Osteoblast (primary cell): ENCODE measurements at regions not wholly inside any gene's neighbourhood (a gene's known extent, or its start where the extent isn't known, plus 50 kb on each side); places are given as distances from the start of the nearest gene placed in this dataset.

Experiments used
- DNase-seq: peaks from one replicate; pipeline ENCODE4 v3.0.0; 2011; ENCODE audit warnings: low spot score, mixed read lengths; ENCODE audit not compliant: insufficient read length; ENCODE audit errors: missing footprints
- H2AFZ ChIP-seq: 2 replicates; pipeline ENCODE4 v1.6.0; 2011; ENCODE audit warnings: mild to moderate bottlenecking, low read length
- H3K27ac ChIP-seq: 2 replicates; pipeline ENCODE4 v1.5.1; 2011; ENCODE audit warnings: mild to moderate bottlenecking, low read depth, low read length, moderate library complexity
- H3K27me3 ChIP-seq: 2 replicates; pipeline ENCODE4 v1.6.0; 2012; ENCODE audit warnings: mild to moderate bottlenecking, control low read depth, inconsistent platforms, low read length, moderate library complexity; ENCODE audit not compliant: insufficient read depth
- H3K36me3 ChIP-seq: 2 replicates; pipeline ENCODE4 v1.5.1; 2011; ENCODE audit warnings: mild to moderate bottlenecking, low read length, control low read depth, moderate library complexity; ENCODE audit not compliant: insufficient read depth
- H3K4me1 ChIP-seq: 2 replicates; pipeline ENCODE4 v1.5.1; 2011; ENCODE audit warnings: mild to moderate bottlenecking, low read length, control low read depth, moderate library complexity; ENCODE audit not compliant: insufficient read depth
- H3K4me2 ChIP-seq: 2 replicates; pipeline ENCODE4 v1.6.0; 2011; ENCODE audit warnings: mild to moderate bottlenecking, low read length; ENCODE audit not compliant: insufficient read depth
- H3K4me3 ChIP-seq: fragments of 200-600 bp; sonication (generic); 3 replicates; pipeline ENCODE4 v1.5.1; 2012; ENCODE audit warnings: mild to moderate bottlenecking, low read length, inconsistent platforms; ENCODE audit not compliant: insufficient read depth
- H3K79me2 ChIP-seq: 2 replicates; pipeline ENCODE4 v1.6.0; 2012; ENCODE audit warnings: mild to moderate bottlenecking, low read length, control low read depth, inconsistent platforms; ENCODE audit not compliant: insufficient read depth
- H3K9me3 ChIP-seq: 2 replicates; pipeline ENCODE4 v1.5.1; 2011; ENCODE audit warnings: low read depth, low read length, control low read depth
- H4K20me1 ChIP-seq: 2 replicates; pipeline ENCODE4 v1.6.0; 2012; ENCODE audit warnings: mild to moderate bottlenecking, low read length, control low read depth; ENCODE audit not compliant: insufficient read depth
- CTCF ChIP-seq: IDR thresholded peaks from 2 replicates; pipeline ENCODE4 v1.5.1; 2011; ENCODE audit warnings: mild to moderate bottlenecking, low read depth, low read length, moderate library complexity; ENCODE audit errors: extremely low read depth

- no peak for DNase-seq
- Histone ChIP-seq H3K36me3 (no peaks in the 10 kb centered on the region), H3K27me3 (no peaks in the 10 kb centered on the region), H2AFZ (no peak overlapping the region), H3K9me3 (no peaks in the 10 kb centered on the region), H3K79me2 (no peaks in the 10 kb centered on the region), H4K20me1 (no peaks in the 10 kb centered on the region), H3K4me3 (no peak overlapping the region), H3K27ac (no peak overlapping the region), H3K4me2 (no peak overlapping the region), H3K4me1 (no peaks in the 10 kb centered on the region)
- no peak for TF ChIP-seq CTCF
Measured at GRCh38 chr1:34688006-34688741, 66.7 kb upstream of the GJB5 start.

GRCh38 chr1:34690269-34690668, 64.6 kb upstream of the GJB5 start:
- no peaks in the 10 kb centered on the region for H3K79me2 ChIP-seq
- H3K36me3 ChIP-seq: no peaks in the 10 kb centered on the region
- H3K9me3 ChIP-seq: no peaks in the 10 kb centered on the region
- no peak overlapping the region for H3K4me2 ChIP-seq
- no peak for TF ChIP-seq CTCF
- no peak overlapping the region for H3K27ac ChIP-seq
- H2AFZ ChIP-seq: no peak overlapping the region
- H4K20me1 ChIP-seq: no peaks in the 10 kb centered on the region
- no peaks in the 10 kb centered on the region for H3K27me3 ChIP-seq
- H3K4me1 ChIP-seq: no peaks in the 10 kb centered on the region
- H3K4me3 ChIP-seq: no peak overlapping the region
- DNase-seq: no peak

GRCh38 chr1:34693081-34693480, 61.8 kb upstream of the GJB5 start:
- Histone ChIP-seq H3K9me3 (no peaks in the 10 kb centered on the region), H3K4me3 (no peak overlapping the region), H3K27me3 (no peaks in the 10 kb centered on the region), H2AFZ (no peak overlapping the region), H3K36me3 (no peaks in the 10 kb centered on the region), H3K79me2 (no peaks in the 10 kb centered on the region), H3K4me1 (no peaks in the 10 kb centered on the region), H3K27ac (no peak overlapping the region), H3K4me2 (no peak overlapping the region), H4K20me1 (no peaks in the 10 kb centered on the region)
- TF ChIP-seq CTCF: no peak
- DNase-seq: no peak

- H3K27me3 ChIP-seq: no peaks in the 10 kb centered on the region
- no peak overlapping the region for H2AFZ ChIP-seq
- H3K4me3 ChIP-seq: no peak overlapping the region
- H4K20me1 ChIP-seq: no peaks in the 10 kb centered on the region
- no peak for TF ChIP-seq CTCF
- no peak overlapping the region for H3K4me2 ChIP-seq
- H3K9me3 ChIP-seq: no peaks in the 10 kb centered on the region
- H3K79me2 ChIP-seq: no peaks in the 10 kb centered on the region
- DNase-seq: no peak
- H3K4me1 ChIP-seq: no peaks in the 10 kb centered on the region
- no peaks in the 10 kb centered on the region for H3K36me3 ChIP-seq
- no peak overlapping the region for H3K27ac ChIP-seq
Measured at GRCh38 chr1:34694383-34694782, 60.5 kb upstream of the GJB5 start.
